ENCODE measurements at regions not wholly inside any gene's neighbourhood (a gene's known extent, or its start where the extent isn't known, plus 50 kb on each side); places are given as distances from the start of the nearest gene placed in this dataset.

GRCh38 chr5:102031711-102032110, 264.4 kb downstream of the SLCO4C1 start:
- ChIA-PET CTCF (no interaction called here), POLR2A (no interaction called here)
- Histone ChIP-seq H3K9ac (replicated peaks; ENCODE audit: extremely low read depth, insufficient read depth, low read length) (no peak overlapping the region), H3K4me2 (ENCODE audit: insufficient read depth, low read length) (no peak overlapping the region), H3K9me1 (replicated peaks; ENCODE audit: control insufficient read depth, extremely low read depth, insufficient read depth, low read length) (no peaks in the 10 kb centered on the region), H3K4me1 (ENCODE audit: control insufficient read depth, extremely low read depth, insufficient read depth, low read length) (no peaks in the 10 kb centered on the region), H3K36me3 (ENCODE audit: control insufficient read depth in 2 of 2, extremely low read depth in 1 of 2, insufficient read depth in 2 of 2, low read length in 2 of 2) (no peaks in the 10 kb centered on the region), H2AFZ (ENCODE audit: low read depth, low read length) (no peak overlapping the region), H3K27ac (ENCODE audit: insufficient read depth, low read depth, low read length) (no peak overlapping the region), H3K27me3 (ENCODE audit: control insufficient read depth in 2 of 2, insufficient read depth in 2 of 2, low read length in 2 of 2) (no peaks in the 10 kb centered on the region), H3K4me3 (replicated peaks in 1 of 3; ENCODE audit: insufficient read depth in 1 of 3, low read depth in 1 of 3, low read length in 3 of 3) (no peak overlapping the region), H4K20me1 (replicated peaks; ENCODE audit: control insufficient read depth, extremely low read depth, insufficient read depth, low read length) (no peaks in the 10 kb centered on the region), H3K79me2 (ENCODE audit: control insufficient read depth, insufficient read depth, low read length) (no peaks in the 10 kb centered on the region), H3K9me3 (replicated peaks; ENCODE audit: control insufficient read depth, insufficient read depth, low read length) (no peaks in the 10 kb centered on the region)
- no TSS peak for BruUV-seq (replicated peaks)
- DNase-seq (ENCODE audit: low read depth, low spot score) = no peak
- dilution Hi-C loops (cut with MboI; ENCODE audit: extremely low pct_ligation_motif_present, low sequenced_read_pairs) = no loop called here
- intact Hi-C loops (cut with micrococcal nuclease) = no loop called here
- no peak for FAIRE-seq
- TF ChIP-seq FOS (IDR thresholded peaks at IDR 0.05; ENCODE audit: borderline replicate concordance, insufficient read depth, low read length) (no peak), GATA2 (IDR thresholded peaks at IDR 0.05; ENCODE audit: insufficient read depth, insufficient read length, low read depth, low read length) (no peak), MYC (IDR thresholded peaks at IDR 0.05; ENCODE audit: low read depth, low read length) (no peak), MAX (IDR thresholded peaks at IDR 0.05; ENCODE audit: insufficient read depth, insufficient read length) (no peak), POLR2A (IDR thresholded peaks at IDR 0.05; ENCODE audit: low read depth, low read length) (no peak), POLR2AphosphoS5 (IDR thresholded peaks at IDR 0.05; ENCODE audit: insufficient read depth, low read depth, low read length) (no peak), CTCF (IDR thresholded peaks at IDR 0.05; ENCODE audit: extremely low read depth in 1 of 2, insufficient read depth in 1 of 2, low read depth in 1 of 2, low read length in 2 of 2) (no peak), EZH2 (IDR thresholded peaks at IDR 0.05; ENCODE audit: borderline replicate concordance, low read depth, low read length, severe bottlenecking) (no peak), JUN (IDR thresholded peaks at IDR 0.05; ENCODE audit: borderline replicate concordance, insufficient read depth, insufficient read length, low read depth) (no peak)
